Heart left ventricle (tissue), 16 donors: ENCODE measurements at regions not wholly inside any gene's neighbourhood (a gene's known extent, or its start where the extent isn't known, plus 50 kb on each side); places are given as distances from the start of the nearest gene placed in this dataset.

Experiments used
- ATAC-seq, 4 donors: fragments of 200-7000 bp; cut with Tn5 transposase; one replicate each; pipeline ENCODE4 v1.9.1; 2020 to 2022; ENCODE audit warnings: moderate library complexity in 4 of 4, mild to moderate bottlenecking in 3 of 4, moderate number of reproducible peaks in 1 of 4
- DNase-seq, 5 donors: peaks; one replicate each; pipeline ENCODE4 v3.0.0-alpha.2; 2020
- H3K27ac ChIP-seq, 12 donors: fragments of 200-600 bp; sonication (generic) in 4 of 12; one replicate each; pipeline versions ENCODE4 v1.5.0 to v1.8.0; 2016 to 2022; ENCODE audit warnings: mild to moderate bottlenecking in 2 of 12
- H3K27me3 ChIP-seq, 9 donors: fragments of 200-600 bp; sonication (generic) in 2 of 9; one replicate each; pipeline versions ENCODE4 v1.5.1 to v1.8.0; 2016 to 2022; ENCODE audit warnings: mild to moderate bottlenecking in 3 of 9
- H3K36me3 ChIP-seq, 9 donors: fragments of 200-600 bp; sonication (generic) in 2 of 9; one replicate each; pipeline versions ENCODE4 v1.5.0 to v1.8.0; 2018 to 2022; ENCODE audit warnings: mild to moderate bottlenecking in 2 of 9
- H3K4me1 ChIP-seq, 12 donors: fragments of 200-600 bp; sonication (generic) in 4 of 12; one replicate each; pipeline versions ENCODE4 v1.5.0 to v1.8.0; 2016 to 2022; ENCODE audit warnings: mild to moderate bottlenecking in 3 of 12
- H3K4me3 ChIP-seq, 12 donors: fragments of 200-600 bp; sonication (generic) in 4 of 12; one replicate each; pipeline versions ENCODE4 v1.5.0 to v1.8.0; 2017 to 2022; ENCODE audit warnings: mild to moderate bottlenecking in 9 of 12, moderate library complexity in 4 of 12
- H3K9me3 ChIP-seq, 12 donors: fragments of 200-600 bp; sonication (generic) in 4 of 12; one replicate each; pipeline versions ENCODE4 v1.5.0 to v1.8.0; 2016 to 2022; ENCODE audit warnings: mild to moderate bottlenecking in 1 of 12
- CTCF ChIP-seq, 12 donors: fragments of 200-600 bp; sonication (generic) in 4 of 12; IDR thresholded peaks; one replicate each; pipeline versions ENCODE4 v1.5.0 to v1.8.0; 2018 to 2022; ENCODE audit warnings: antibody characterized with exemption in 12 of 12, mild to moderate bottlenecking in 5 of 12
- POLR2A ChIP-seq, 2 donors: fragments of 450-650 bp; IDR thresholded peaks; one replicate each; pipeline ENCODE4 v1.6.1; 2017; ENCODE audit warnings: antibody characterized with exemption in 2 of 2, mild to moderate bottlenecking in 2 of 2, moderate library complexity in 2 of 2
- WGBS, 4 donors: extraction: QIAGEN DNeasy Blood & Tissue Kit in 2 of 4; methylation state at CpG; one replicate each; pipeline versions ENCODE4 v1.1.5 to v1.1.7; 2013 to 2018; 5-methylcytosine and 5-hydroxymethylcytosine counted together
- intact Hi-C, 10 donors: fragments of 100-400 bp; cut with DNase I; formaldehyde crosslinking; loops; one replicate each; pipeline versions ENCODE4 v1.11.1 to v1.14.2; 2022
- donor health status: ischemic (EF 13 %, LVEDD 7.1; RV severe dilation, severe dysfunction).
- donor health status: healthy with polysubstance abuse.
- donor health status: DM: no; HTN: yes; CAD: no.
- donor health status: DM: no; HTN: no; CAD: no.
- donor health status: ischemic (EF 25% LVEDD 6.9; RV normal size, moderate dysfunction).
- donor health status: ischemic (EF 25% LVEDD 5.7; RV mildly dilated, moderate dysfunction).
- donor health status: healthy.
- donor health status: DM: yes; HTN: yes; CAD: no.
- donor health status: ischemic (EF 35%, LVEDD 5.7; RV mildly dilated, moderate dysfunction).
- donor health status: nonischemic (EF 11% LVEDD 7.7; RV severe dilation, severe dysfunction).
- donor health status: DM: yes; HTN: yes; CAD: no.
- donor health status: PGD.
- donor health status: ischemic (EF 29% LVEDD 5.4; RV normal size, mild dysfunction).
- donor health status: nonischemic (EF 23%, LVEDD 6.1; RV moderate dilation, normal function).

GRCh38 chr7:25831831-25832411 is 320.1 kb upstream of the NFE2L3 start:
- WGBS, 4 donors: 47 to 64% (median 58%) methylated on average over 8 of the region's 8 CpGs

GRCh38 chr7:25832456-25832855 is 319.5 kb upstream of the NFE2L3 start:
- Histone ChIP-seq H3K9me3 (peaks cover 0 to 1% (median 0%) of the 10 kb centered on the region in 12 donors), H3K27ac (peak overlapping the region in 9 of 12 donors; percentile 0 to 87 (median 43)), H3K27me3 (no peaks in the 10 kb centered on the region), H3K4me3 (no peak overlapping the region), H3K36me3 (no peaks in the 10 kb centered on the region), H3K4me1 (peaks cover 0 to 12% (median 3%) of the 10 kb centered on the region in 12 donors)
- TF ChIP-seq POLR2A (IDR thresholded peaks at IDR 0.05) (no peak), CTCF (IDR thresholded peaks at IDR 0.05) (no peak)
- DNase-seq (no peak), ATAC-seq (peak in 3 of 4 donors; percentile 41 to 69 (median 53))
- intact Hi-C loops: no loop called here
- WGBS, 4 donors: 48 to 57% (median 50%) methylated on average over 7 of the region's 7 CpGs

More at GRCh38 chr7:25831831-25832411, 320.1 kb upstream of the NFE2L3 start:
- Histone ChIP-seq H3K27me3 (no peaks in the 10 kb centered on the region), H3K4me3 (no peak overlapping the region), H3K36me3 (no peaks in the 10 kb centered on the region), H3K4me1 (peaks cover 0 to 12% (median 3%) of the 10 kb centered on the region in 12 donors), H3K27ac (peak overlapping the region in 9 of 12 donors; percentile 0 to 87 (median 52)), H3K9me3 (peaks cover 0 to 2% (median 0%) of the 10 kb centered on the region in 12 donors)
- intact Hi-C loops: no loop called here
- ATAC-seq (no peak), DNase-seq (no peak)
- TF ChIP-seq CTCF (IDR thresholded peaks at IDR 0.05) (no peak), POLR2A (IDR thresholded peaks at IDR 0.05) (no peak)

- H3K4me3 ChIP-seq: no peak overlapping the region
- no peaks in the 10 kb centered on the region for H3K27me3 ChIP-seq
- no peak for TF ChIP-seq POLR2A (IDR thresholded peaks at IDR 0.05)
- peaks cover 0 to 12% (median 3%) of the 10 kb centered on the region in 12 donors for H3K4me1 ChIP-seq
- DNase-seq (no peak), ATAC-seq (peak in 2 of 4 donors; percentile 32 to 39)
- 65 to 75% (median 65%) methylated on average over 2 of the region's 2 CpGs for WGBS, 4 donors
- intact Hi-C loops: no loop called here
- H3K36me3 ChIP-seq: no peaks in the 10 kb centered on the region
- H3K27ac ChIP-seq: peak overlapping the region in 7 of 12 donors; percentile 10 to 87 (median 52)
- no peaks in the 10 kb centered on the region for H3K9me3 ChIP-seq
Observed at GRCh38 chr7:25832929-25833328, 319.1 kb upstream of the NFE2L3 start.

- peaks cover 0 to 12% (median 4%) of the 10 kb centered on the region in 12 donors for H3K4me1 ChIP-seq
- H3K9me3 ChIP-seq: no peaks in the 10 kb centered on the region
- H3K36me3 ChIP-seq: no peaks in the 10 kb centered on the region
- no peaks in the 10 kb centered on the region for H3K27me3 ChIP-seq
- 83 to 89% (median 88%) methylated on average over 4 of the region's 4 CpGs for WGBS, 4 donors
- ATAC-seq (no peak), DNase-seq (no peak)
- no peak overlapping the region for H3K27ac ChIP-seq
- intact Hi-C loops: no loop called here
- H3K4me3 ChIP-seq: no peak overlapping the region
- TF ChIP-seq CTCF (IDR thresholded peaks at IDR 0.05) (no peak), POLR2A (IDR thresholded peaks at IDR 0.05) (no peak)
Observed at GRCh38 chr7:25834050-25834449, 317.9 kb upstream of the NFE2L3 start.

GRCh38 chr7:25835197-25835596 is 316.8 kb upstream of the NFE2L3 start:
- intact Hi-C loops: no loop called here
- no peak overlapping the region for H3K27ac ChIP-seq

More at GRCh38 chr7:25835197-25835596, 316.8 kb upstream of the NFE2L3 start:
- ATAC-seq (no peak), DNase-seq (no peak)
- H3K36me3 ChIP-seq: no peaks in the 10 kb centered on the region
- H3K9me3 ChIP-seq: no peaks in the 10 kb centered on the region
- no peak overlapping the region for H3K4me3 ChIP-seq
- TF ChIP-seq POLR2A (IDR thresholded peaks at IDR 0.05) (no peak), CTCF (IDR thresholded peaks at IDR 0.05) (no peak)
- WGBS, 4 donors: 94 to 97% (median 97%) methylated on average over 5 of the region's 5 CpGs
- no peaks in the 10 kb centered on the region for H3K27me3 ChIP-seq
- H3K4me1 ChIP-seq: peaks cover 0 to 18% (median 8%) of the 10 kb centered on the region in 12 donors
